GM12878 (cell line): ENCODE measurements at regions not wholly inside any gene's neighbourhood (a gene's known extent, or its start where the extent isn't known, plus 50 kb on each side); places are given as distances from the start of the nearest gene placed in this dataset.

ENCODE experiments used
- ATAC-seq: fragments of 200-7000 bp; cut with Tn5 transposase; 3 replicates; pipeline ENCODE4 v1.9.1; 2020; ENCODE audit warnings: mild to moderate bottlenecking, moderate library complexity
- BruUV-seq: library from RNA; stranded (reverse); fragments of 400-500 nt; replicated peaks from 2 replicates; lab custom pipeline; 2021; lab: Mats Ljungman, UMichigan
- CTCF ChIA-PET: fragments of 300-600 bp; sonication (Branson Sonifier 250); formaldehyde crosslinking; extraction: SDS; loops from one replicate; lab custom pipeline; 2021; ENCODE audit warnings: inconsistent platforms; lab: Yijun Ruan, JAX
- POLR2A ChIA-PET: fragments of 350-600 bp; formaldehyde crosslinking; extraction: SDS; loops from one replicate; lab custom pipeline; 2021; ENCODE audit warnings: inconsistent platforms; lab: Charles Lee
- RAD21 ChIA-PET: fragments of 300-600 bp; sonication (Branson Sonifier 250); formaldehyde crosslinking; loops from one replicate; lab custom pipeline; 2023; ENCODE audit warnings: antibody characterized with exemption; ENCODE audit not compliant: unreplicated experiment; lab: Charles Lee
- SMC1A ChIA-PET: fragments of 300-600 bp; sonication (Branson Sonifier 250); formaldehyde crosslinking; loops from one replicate; lab custom pipeline; 2023; ENCODE audit not compliant: unreplicated experiment, uncharacterized antibody; lab: Charles Lee
- DNase-seq: peaks from one replicate; pipeline ENCODE4 v3.0.0-alpha.2; 2011; ENCODE audit warnings: low read depth, low spot score
- FAIRE-seq: peaks from 3 replicates; lab custom pipeline; 2011; peaks lifted over from hg19 to GRCh38; lab: Jason Lieb, UNC
- H2AFZ ChIP-seq: 2 replicates; pipeline ENCODE4 v1.6.0; 2011; ENCODE audit warnings: low read depth, low read length, control low read depth; ENCODE audit not compliant: control insufficient read depth
- H3K27ac ChIP-seq: 2 replicates; pipeline ENCODE4 v1.5.1; 2011; ENCODE audit warnings: control low read depth; ENCODE audit not compliant: control insufficient read depth, insufficient read depth
- H3K27me3 ChIP-seq, 2 experiments: replicated peaks in 1 of 2; 2 replicates each; pipeline versions ENCODE4 v1.6.0 to v1.6.1; 2011; ENCODE audit warnings: low read length in 1 of 2; ENCODE audit not compliant: control insufficient read depth in 2 of 2, insufficient read depth in 2 of 2
- H3K36me3 ChIP-seq, 2 experiments: 2 replicates each; pipeline ENCODE4 v1.5.1; 2011; ENCODE audit warnings: low read length in 1 of 2; ENCODE audit not compliant: control insufficient read depth in 2 of 2, insufficient read depth in 2 of 2
- H3K4me1 ChIP-seq: 2 replicates; pipeline ENCODE4 v1.6.1; 2011; ENCODE audit warnings: mild to moderate bottlenecking, low read length, moderate library complexity, mixed read lengths; ENCODE audit not compliant: control insufficient read depth, insufficient read depth
- H3K4me2 ChIP-seq: 2 replicates; pipeline ENCODE4 v1.6.0; 2011; ENCODE audit warnings: control low read depth; ENCODE audit not compliant: control insufficient read depth, insufficient read depth
- H3K4me3 ChIP-seq: fragments of 200-600 bp; sonication (generic); 2 replicates; pipeline ENCODE4 v1.5.1; 2016
- H3K79me2 ChIP-seq: 2 replicates; pipeline ENCODE4 v1.6.0; 2011; ENCODE audit warnings: low read length; ENCODE audit not compliant: control insufficient read depth, insufficient read depth
- H3K9ac ChIP-seq: 2 replicates; pipeline ENCODE4 v1.8.0; 2011; ENCODE audit warnings: low read length, control low read depth, mixed read lengths; ENCODE audit not compliant: control insufficient read depth, insufficient read depth
- H3K9me3 ChIP-seq: replicated peaks from 3 replicates; pipeline ENCODE4 v1.5.1; 2011; ENCODE audit warnings: mild to moderate bottlenecking, low read length; ENCODE audit not compliant: control insufficient read depth, insufficient read depth
- H4K20me1 ChIP-seq: 2 replicates; pipeline ENCODE4 v1.6.0; 2011; ENCODE audit not compliant: control insufficient read depth, insufficient read depth
- CBFB ChIP-seq: IDR thresholded peaks from 2 replicates; pipeline ENCODE4 v1.6.1; 2016; ENCODE audit warnings: antibody characterized with exemption, low read depth
- NR2F1 ChIP-seq: fragments of 450-650 bp; conservative IDR thresholded peaks from 2 replicates; pipeline ENCODE4 v1.6.1; 2017; ENCODE audit warnings: mild to moderate bottlenecking
- ZBTB33 ChIP-seq: fragments of 450-650 bp; IDR thresholded peaks from 2 replicates; pipeline ENCODE4 v1.6.1; 2017; ENCODE audit warnings: mild to moderate bottlenecking
- ZNF274 ChIP-seq: IDR thresholded peaks from one replicate; pipeline ENCODE4 v1.8.0; 2011; ENCODE audit not compliant: insufficient read length, insufficient read depth
- ZSCAN29 ChIP-seq: fragments of 450-650 bp; IDR thresholded peaks from 2 replicates; pipeline ENCODE4 v1.6.1; 2017; ENCODE audit warnings: mild to moderate bottlenecking, moderate library complexity
- WGBS: methylation state at CpG from one replicate; pipeline ENCODE4 v1.1.6; 2016; ENCODE audit warnings: low lambda C conversion rate; ENCODE audit not compliant: insufficient replicate concordance, insufficient coverage; ENCODE audit errors: missing lambda C conversion rate; 5-methylcytosine and 5-hydroxymethylcytosine counted together
- in situ Hi-C: fragments of 300-500 bp; cut with MboI; formaldehyde crosslinking; loops from 9 replicates; pipeline ENCODE4 v1.14.3; 2018; ENCODE audit warnings: mixed read lengths
- intact Hi-C: fragments of 100-400 bp; cut with micrococcal nuclease; formaldehyde crosslinking; loops from one replicate; pipeline ENCODE4 v1.14.2; 2022; ENCODE audit not compliant: unreplicated experiment
- TF ChIP-seq, protein P1 (sequence below): fragments of 450-650 bp; IDR thresholded peaks from 2 replicates; pipeline ENCODE4 v1.6.1; 2018; ENCODE audit warnings: mild to moderate bottlenecking, low read depth, moderate library complexity; ENCODE audit not compliant: partially characterized antibody
- TF ChIP-seq, protein P2 (sequence below): fragments of 450-650 bp; IDR thresholded peaks from 2 replicates; pipeline ENCODE4 v1.6.1; 2017; ENCODE audit warnings: borderline replicate concordance

DNA sequence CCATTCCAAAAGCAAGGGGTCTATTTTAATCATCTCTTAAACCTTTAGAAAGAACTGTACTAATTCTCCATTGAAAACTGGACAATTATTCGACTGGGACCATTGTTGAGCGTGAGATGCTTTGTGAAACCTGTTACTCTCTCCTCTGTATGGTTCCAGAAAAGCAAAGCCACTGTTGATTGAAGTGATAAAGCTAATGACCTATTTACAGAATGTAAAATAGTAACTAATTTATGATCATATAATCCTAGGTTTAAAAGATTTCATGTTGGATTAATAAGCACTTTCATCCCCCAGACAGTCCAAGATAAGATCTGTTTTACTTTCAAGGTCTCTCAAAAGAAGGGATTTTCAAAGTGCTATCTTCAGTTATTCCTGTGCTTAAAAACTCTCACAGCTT, 614.5 kb downstream of the TMA16 start:
- BruUV-seq, result no TSS peak
- H3K27me3 ChIP-seq, result no peaks in the 10 kb centered on the region
- in situ Hi-C loops (no loop called here), intact Hi-C loops (no loop called here)
- no peaks in the 10 kb centered on the region for H3K9me3 ChIP-seq
- no peaks in the 10 kb centered on the region for H4K20me1 ChIP-seq
- H3K4me1 ChIP-seq, result no peaks in the 10 kb centered on the region
- H2AFZ ChIP-seq, result no peak overlapping the region
- no peak overlapping the region for H3K27ac ChIP-seq
- CTCF ChIA-PET, result no interaction called here
- FAIRE-seq (no peak), DNase-seq (no peak), ATAC-seq (no peak)
- H3K79me2 ChIP-seq, result no peaks in the 10 kb centered on the region
- RAD21 ChIA-PET, result no interaction called here
- H3K36me3 ChIP-seq, result no peaks in the 10 kb centered on the region
- POLR2A ChIA-PET, result no interaction called here
- TF ChIP-seq NR2F1 (no peak), ZSCAN29 (no peak), ZBTB33 (no peak), CBFB (no peak), ZNF274 (no peak)
- TF ChIP-seq, protein P1, sequence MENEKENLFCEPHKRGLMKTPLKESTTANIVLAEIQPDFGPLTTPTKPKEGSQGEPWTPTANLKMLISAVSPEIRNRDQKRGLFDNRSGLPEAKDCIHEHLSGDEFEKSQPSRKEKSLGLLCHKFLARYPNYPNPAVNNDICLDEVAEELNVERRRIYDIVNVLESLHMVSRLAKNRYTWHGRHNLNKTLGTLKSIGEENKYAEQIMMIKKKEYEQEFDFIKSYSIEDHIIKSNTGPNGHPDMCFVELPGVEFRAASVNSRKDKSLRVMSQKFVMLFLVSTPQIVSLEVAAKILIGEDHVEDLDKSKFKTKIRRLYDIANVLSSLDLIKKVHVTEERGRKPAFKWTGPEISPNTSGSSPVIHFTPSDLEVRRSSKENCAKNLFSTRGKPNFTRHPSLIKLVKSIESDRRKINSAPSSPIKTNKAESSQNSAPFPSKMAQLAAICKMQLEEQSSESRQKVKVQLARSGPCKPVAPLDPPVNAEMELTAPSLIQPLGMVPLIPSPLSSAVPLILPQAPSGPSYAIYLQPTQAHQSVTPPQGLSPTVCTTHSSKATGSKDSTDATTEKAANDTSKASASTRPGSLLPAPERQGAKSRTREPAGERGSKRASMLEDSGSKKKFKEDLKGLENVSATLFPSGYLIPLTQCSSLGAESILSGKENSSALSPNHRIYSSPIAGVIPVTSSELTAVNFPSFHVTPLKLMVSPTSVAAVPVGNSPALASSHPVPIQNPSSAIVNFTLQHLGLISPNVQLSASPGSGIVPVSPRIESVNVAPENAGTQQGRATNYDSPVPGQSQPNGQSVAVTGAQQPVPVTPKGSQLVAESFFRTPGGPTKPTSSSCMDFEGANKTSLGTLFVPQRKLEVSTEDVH, result no peak
- TF ChIP-seq, protein P2, sequence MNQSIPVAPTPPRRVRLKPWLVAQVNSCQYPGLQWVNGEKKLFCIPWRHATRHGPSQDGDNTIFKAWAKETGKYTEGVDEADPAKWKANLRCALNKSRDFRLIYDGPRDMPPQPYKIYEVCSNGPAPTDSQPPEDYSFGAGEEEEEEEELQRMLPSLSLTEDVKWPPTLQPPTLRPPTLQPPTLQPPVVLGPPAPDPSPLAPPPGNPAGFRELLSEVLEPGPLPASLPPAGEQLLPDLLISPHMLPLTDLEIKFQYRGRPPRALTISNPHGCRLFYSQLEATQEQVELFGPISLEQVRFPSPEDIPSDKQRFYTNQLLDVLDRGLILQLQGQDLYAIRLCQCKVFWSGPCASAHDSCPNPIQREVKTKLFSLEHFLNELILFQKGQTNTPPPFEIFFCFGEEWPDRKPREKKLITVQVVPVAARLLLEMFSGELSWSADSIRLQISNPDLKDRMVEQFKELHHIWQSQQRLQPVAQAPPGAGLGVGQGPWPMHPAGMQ, result no peak
- H3K4me2 ChIP-seq, result no peak overlapping the region
- SMC1A ChIA-PET, result no interaction called here
- 0% methylated on average over 2 of the region's 2 CpGs for WGBS
- H3K4me3 ChIP-seq, result no peak overlapping the region
- H3K9ac ChIP-seq, result no peak overlapping the region
